GM12878 (cell line): ENCODE measurements at regions not wholly inside any gene's neighbourhood (a gene's known extent, or its start where the extent isn't known, plus 50 kb on each side); places are given as distances from the start of the nearest gene placed in this dataset.

Experiments used
- ATAC-seq: fragments of 200-7000 bp; cut with Tn5 transposase; 3 replicates; pipeline ENCODE4 v1.9.1; 2020; ENCODE audit warnings: mild to moderate bottlenecking, moderate library complexity
- BruUV-seq: library from RNA; stranded (reverse); fragments of 400-500 nt; replicated peaks from 2 replicates; lab custom pipeline; 2021; lab: Mats Ljungman, UMichigan
- CTCF ChIA-PET: fragments of 300-600 bp; sonication (Branson Sonifier 250); formaldehyde crosslinking; extraction: SDS; loops from one replicate; lab custom pipeline; 2021; ENCODE audit warnings: inconsistent platforms; lab: Yijun Ruan, JAX
- POLR2A ChIA-PET: fragments of 350-600 bp; formaldehyde crosslinking; extraction: SDS; loops from one replicate; lab custom pipeline; 2021; ENCODE audit warnings: inconsistent platforms; lab: Charles Lee
- RAD21 ChIA-PET: fragments of 300-600 bp; sonication (Branson Sonifier 250); formaldehyde crosslinking; loops from one replicate; lab custom pipeline; 2023; ENCODE audit warnings: antibody characterized with exemption; ENCODE audit not compliant: unreplicated experiment; lab: Charles Lee
- SMC1A ChIA-PET: fragments of 300-600 bp; sonication (Branson Sonifier 250); formaldehyde crosslinking; loops from one replicate; lab custom pipeline; 2023; ENCODE audit not compliant: unreplicated experiment, uncharacterized antibody; lab: Charles Lee
- DNase-seq: peaks from one replicate; pipeline ENCODE4 v3.0.0-alpha.2; 2011; ENCODE audit warnings: low read depth, low spot score
- FAIRE-seq: peaks from 3 replicates; lab custom pipeline; 2011; peaks lifted over from hg19 to GRCh38; lab: Jason Lieb, UNC
- H2AFZ ChIP-seq: 2 replicates; pipeline ENCODE4 v1.6.0; 2011; ENCODE audit warnings: low read depth, low read length, control low read depth; ENCODE audit not compliant: control insufficient read depth
- H3K27ac ChIP-seq: 2 replicates; pipeline ENCODE4 v1.5.1; 2011; ENCODE audit warnings: control low read depth; ENCODE audit not compliant: control insufficient read depth, insufficient read depth
- H3K27me3 ChIP-seq, 2 experiments: replicated peaks in 1 of 2; 2 replicates each; pipeline versions ENCODE4 v1.6.0 to v1.6.1; 2011; ENCODE audit warnings: low read length in 1 of 2; ENCODE audit not compliant: control insufficient read depth in 2 of 2, insufficient read depth in 2 of 2
- H3K36me3 ChIP-seq, 2 experiments: 2 replicates each; pipeline ENCODE4 v1.5.1; 2011; ENCODE audit warnings: low read length in 1 of 2; ENCODE audit not compliant: control insufficient read depth in 2 of 2, insufficient read depth in 2 of 2
- H3K4me1 ChIP-seq: 2 replicates; pipeline ENCODE4 v1.6.1; 2011; ENCODE audit warnings: mild to moderate bottlenecking, low read length, moderate library complexity, mixed read lengths; ENCODE audit not compliant: control insufficient read depth, insufficient read depth
- H3K4me2 ChIP-seq: 2 replicates; pipeline ENCODE4 v1.6.0; 2011; ENCODE audit warnings: control low read depth; ENCODE audit not compliant: control insufficient read depth, insufficient read depth
- H3K4me3 ChIP-seq: fragments of 200-600 bp; sonication (generic); 2 replicates; pipeline ENCODE4 v1.5.1; 2016
- H3K79me2 ChIP-seq: 2 replicates; pipeline ENCODE4 v1.6.0; 2011; ENCODE audit warnings: low read length; ENCODE audit not compliant: control insufficient read depth, insufficient read depth
- H3K9ac ChIP-seq: 2 replicates; pipeline ENCODE4 v1.8.0; 2011; ENCODE audit warnings: low read length, control low read depth, mixed read lengths; ENCODE audit not compliant: control insufficient read depth, insufficient read depth
- H3K9me3 ChIP-seq: replicated peaks from 3 replicates; pipeline ENCODE4 v1.5.1; 2011; ENCODE audit warnings: mild to moderate bottlenecking, low read length; ENCODE audit not compliant: control insufficient read depth, insufficient read depth
- H4K20me1 ChIP-seq: 2 replicates; pipeline ENCODE4 v1.6.0; 2011; ENCODE audit not compliant: control insufficient read depth, insufficient read depth
- CBFB ChIP-seq: IDR thresholded peaks from 2 replicates; pipeline ENCODE4 v1.6.1; 2016; ENCODE audit warnings: antibody characterized with exemption, low read depth
- EZH2 ChIP-seq: IDR thresholded peaks from 2 replicates; pipeline ENCODE4 v1.6.1; 2012; ENCODE audit warnings: low read depth, mild to moderate bottlenecking, control low read depth, inconsistent platforms, low read length, borderline replicate concordance; ENCODE audit not compliant: control insufficient read depth
- WGBS: methylation state at CpG from one replicate; pipeline ENCODE4 v1.1.6; 2016; ENCODE audit warnings: low lambda C conversion rate; ENCODE audit not compliant: insufficient replicate concordance, insufficient coverage; ENCODE audit errors: missing lambda C conversion rate; 5-methylcytosine and 5-hydroxymethylcytosine counted together
- in situ Hi-C: fragments of 300-500 bp; cut with MboI; formaldehyde crosslinking; loops from 9 replicates; pipeline ENCODE4 v1.14.3; 2018; ENCODE audit warnings: mixed read lengths
- intact Hi-C: fragments of 100-400 bp; cut with micrococcal nuclease; formaldehyde crosslinking; loops from one replicate; pipeline ENCODE4 v1.14.2; 2022; ENCODE audit not compliant: unreplicated experiment
- TF ChIP-seq, protein P1 (sequence below): IDR thresholded peaks from 2 replicates; pipeline ENCODE4 v1.6.1; 2012; ENCODE audit warnings: low read depth, low read length, improper control_type of control experiment
- TF ChIP-seq, protein P2 (sequence below): fragments of 450-650 bp; IDR thresholded peaks from 2 replicates; pipeline ENCODE4 v1.6.1; 2016; ENCODE audit warnings: mild to moderate bottlenecking
- TF ChIP-seq, protein P3 (sequence below): fragments of 450-650 bp; formaldehyde crosslinking; IDR thresholded peaks from 2 replicates; pipeline ENCODE4 v1.4.0; 2022; ENCODE audit warnings: mild to moderate bottlenecking, moderate library complexity
- TF ChIP-seq, protein P4 (sequence below): IDR thresholded peaks from 2 replicates; pipeline ENCODE4 v1.6.1; 2012; ENCODE audit warnings: improper control_type of control experiment, low read depth, low read length; ENCODE audit not compliant: insufficient replicate concordance
- TF ChIP-seq, protein P5 (sequence below): fragments of 450-650 bp; IDR thresholded peaks from 2 replicates; pipeline ENCODE4 v1.6.1; 2014; ENCODE audit warnings: mild to moderate bottlenecking

DNA sequence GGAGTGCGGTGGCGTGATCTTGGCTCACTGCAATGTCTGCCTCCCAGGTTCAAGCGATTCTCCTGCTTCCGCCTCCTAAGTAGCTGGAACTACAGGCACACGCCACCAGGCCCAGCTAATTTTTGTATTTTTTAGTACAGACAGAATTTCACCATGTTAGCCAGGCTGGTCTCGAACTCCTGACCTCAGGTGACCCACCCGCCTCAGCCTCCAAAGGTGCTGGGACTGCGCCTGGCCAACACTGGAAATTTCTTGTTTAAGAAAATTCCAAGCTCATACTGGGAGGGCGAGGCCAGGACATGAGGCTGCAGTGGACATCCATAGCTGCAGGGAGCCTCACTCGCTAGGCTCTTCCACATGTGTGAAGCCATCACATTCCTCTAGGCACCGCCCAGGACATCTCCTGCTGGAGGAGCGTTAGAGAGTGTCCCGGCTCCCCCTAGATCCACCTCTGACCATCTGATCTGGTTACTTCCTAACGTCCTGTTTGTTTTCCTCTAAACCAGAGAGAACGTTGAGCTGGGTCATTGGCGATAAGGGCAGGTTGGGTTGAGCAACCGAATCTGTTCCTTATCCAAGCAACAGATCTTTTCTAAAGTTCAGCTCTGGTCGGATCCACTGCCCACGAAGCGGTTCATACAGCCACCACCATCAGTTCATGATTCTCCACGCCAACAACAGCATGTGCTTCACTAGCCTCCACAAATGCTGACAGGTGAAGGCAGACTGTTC is 108.2 kb upstream of the MED13L start:
- no peak overlapping the region for H2AFZ ChIP-seq
- no peaks in the 10 kb centered on the region for H3K79me2 ChIP-seq
- H3K4me3 ChIP-seq: no peak overlapping the region
- ChIA-PET RAD21 (interaction anchor here (0.7 kb wide), 2 partner anchors 632 to 1036 kb away, joined by 4 to 8 read pairs; no protein-coding TSS in a partner anchor), CTCF (interaction anchor here (0.8 kb wide), 1 partner anchor 15 kb away, joined by 3 read pairs; no protein-coding TSS in a partner anchor), POLR2A (interaction anchor here (0.6 to 0.9 kb wide), 2 partner anchors 47 to 389 kb away, joined by 3 to 6 read pairs; no protein-coding TSS in a partner anchor), SMC1A (interaction anchor here (0.7 kb wide), 1 partner anchor 174 kb away, joined by 3 read pairs; the partner anchor contains the start of gene MAP1LC3B2)
- no TSS peak for BruUV-seq
- no peaks in the 10 kb centered on the region for H3K36me3 ChIP-seq
- 70% methylated on average over 17 of the region's 21 CpGs for WGBS
- ATAC-seq: no peak
- no peak overlapping the region for H3K4me2 ChIP-seq
- intact Hi-C loops (no loop called here), in situ Hi-C loops (no loop called here)
- no peak for DNase-seq
- no peaks in the 10 kb centered on the region; a peak in 2 of 4 replicates for H3K27me3 ChIP-seq
- FAIRE-seq: no peak
- no peaks in the 10 kb centered on the region for H3K9me3 ChIP-seq
- no peaks in the 10 kb centered on the region for H4K20me1 ChIP-seq
- no peak overlapping the region for H3K9ac ChIP-seq
- H3K4me1 ChIP-seq: peaks cover 4% of the 10 kb centered on the region
- no peak overlapping the region for H3K27ac ChIP-seq
- TF ChIP-seq, protein P1, sequence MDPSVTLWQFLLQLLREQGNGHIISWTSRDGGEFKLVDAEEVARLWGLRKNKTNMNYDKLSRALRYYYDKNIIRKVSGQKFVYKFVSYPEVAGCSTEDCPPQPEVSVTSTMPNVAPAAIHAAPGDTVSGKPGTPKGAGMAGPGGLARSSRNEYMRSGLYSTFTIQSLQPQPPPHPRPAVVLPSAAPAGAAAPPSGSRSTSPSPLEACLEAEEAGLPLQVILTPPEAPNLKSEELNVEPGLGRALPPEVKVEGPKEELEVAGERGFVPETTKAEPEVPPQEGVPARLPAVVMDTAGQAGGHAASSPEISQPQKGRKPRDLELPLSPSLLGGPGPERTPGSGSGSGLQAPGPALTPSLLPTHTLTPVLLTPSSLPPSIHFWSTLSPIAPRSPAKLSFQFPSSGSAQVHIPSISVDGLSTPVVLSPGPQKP: no peak
- TF ChIP-seq, protein P2, sequence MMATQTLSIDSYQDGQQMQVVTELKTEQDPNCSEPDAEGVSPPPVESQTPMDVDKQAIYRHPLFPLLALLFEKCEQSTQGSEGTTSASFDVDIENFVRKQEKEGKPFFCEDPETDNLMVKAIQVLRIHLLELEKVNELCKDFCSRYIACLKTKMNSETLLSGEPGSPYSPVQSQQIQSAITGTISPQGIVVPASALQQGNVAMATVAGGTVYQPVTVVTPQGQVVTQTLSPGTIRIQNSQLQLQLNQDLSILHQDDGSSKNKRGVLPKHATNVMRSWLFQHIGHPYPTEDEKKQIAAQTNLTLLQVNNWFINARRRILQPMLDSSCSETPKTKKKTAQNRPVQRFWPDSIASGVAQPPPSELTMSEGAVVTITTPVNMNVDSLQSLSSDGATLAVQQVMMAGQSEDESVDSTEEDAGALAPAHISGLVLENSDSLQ: no peak
- TF ChIP-seq, protein P3, sequence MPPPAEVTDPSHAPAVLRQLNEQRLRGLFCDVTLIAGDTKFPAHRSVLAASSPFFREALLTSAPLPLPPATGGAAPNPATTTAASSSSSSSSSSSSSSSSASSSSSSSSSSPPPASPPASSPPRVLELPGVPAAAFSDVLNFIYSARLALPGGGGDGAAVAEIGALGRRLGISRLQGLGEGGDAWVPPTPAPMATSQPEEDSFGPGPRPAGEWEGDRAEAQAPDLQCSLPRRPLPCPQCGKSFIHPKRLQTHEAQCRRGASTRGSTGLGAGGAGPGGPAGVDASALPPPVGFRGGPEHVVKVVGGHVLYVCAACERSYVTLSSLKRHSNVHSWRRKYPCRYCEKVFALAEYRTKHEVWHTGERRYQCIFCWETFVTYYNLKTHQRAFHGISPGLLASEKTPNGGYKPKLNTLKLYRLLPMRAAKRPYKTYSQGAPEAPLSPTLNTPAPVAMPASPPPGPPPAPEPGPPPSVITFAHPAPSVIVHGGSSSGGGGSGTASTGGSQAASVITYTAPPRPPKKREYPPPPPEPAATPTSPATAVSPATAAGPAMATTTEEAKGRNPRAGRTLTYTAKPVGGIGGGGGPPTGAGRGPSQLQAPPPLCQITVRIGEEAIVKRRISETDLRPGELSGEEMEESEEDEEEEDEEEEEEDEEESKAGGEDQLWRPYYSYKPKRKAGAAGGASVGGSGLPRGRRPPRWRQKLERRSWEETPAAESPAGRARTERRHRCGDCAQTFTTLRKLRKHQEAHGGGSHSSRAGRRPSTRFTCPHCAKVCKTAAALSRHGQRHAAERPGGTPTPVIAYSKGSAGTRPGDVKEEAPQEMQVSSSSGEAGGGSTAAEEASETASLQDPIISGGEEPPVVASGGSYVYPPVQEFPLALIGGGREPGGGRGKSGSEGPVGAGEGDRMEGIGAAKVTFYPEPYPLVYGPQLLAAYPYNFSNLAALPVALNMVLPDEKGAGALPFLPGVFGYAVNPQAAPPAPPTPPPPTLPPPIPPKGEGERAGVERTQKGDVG (CRISPR knock-in tag): no peak
- TF ChIP-seq CBFB: no peak
- TF ChIP-seq, protein P4, sequence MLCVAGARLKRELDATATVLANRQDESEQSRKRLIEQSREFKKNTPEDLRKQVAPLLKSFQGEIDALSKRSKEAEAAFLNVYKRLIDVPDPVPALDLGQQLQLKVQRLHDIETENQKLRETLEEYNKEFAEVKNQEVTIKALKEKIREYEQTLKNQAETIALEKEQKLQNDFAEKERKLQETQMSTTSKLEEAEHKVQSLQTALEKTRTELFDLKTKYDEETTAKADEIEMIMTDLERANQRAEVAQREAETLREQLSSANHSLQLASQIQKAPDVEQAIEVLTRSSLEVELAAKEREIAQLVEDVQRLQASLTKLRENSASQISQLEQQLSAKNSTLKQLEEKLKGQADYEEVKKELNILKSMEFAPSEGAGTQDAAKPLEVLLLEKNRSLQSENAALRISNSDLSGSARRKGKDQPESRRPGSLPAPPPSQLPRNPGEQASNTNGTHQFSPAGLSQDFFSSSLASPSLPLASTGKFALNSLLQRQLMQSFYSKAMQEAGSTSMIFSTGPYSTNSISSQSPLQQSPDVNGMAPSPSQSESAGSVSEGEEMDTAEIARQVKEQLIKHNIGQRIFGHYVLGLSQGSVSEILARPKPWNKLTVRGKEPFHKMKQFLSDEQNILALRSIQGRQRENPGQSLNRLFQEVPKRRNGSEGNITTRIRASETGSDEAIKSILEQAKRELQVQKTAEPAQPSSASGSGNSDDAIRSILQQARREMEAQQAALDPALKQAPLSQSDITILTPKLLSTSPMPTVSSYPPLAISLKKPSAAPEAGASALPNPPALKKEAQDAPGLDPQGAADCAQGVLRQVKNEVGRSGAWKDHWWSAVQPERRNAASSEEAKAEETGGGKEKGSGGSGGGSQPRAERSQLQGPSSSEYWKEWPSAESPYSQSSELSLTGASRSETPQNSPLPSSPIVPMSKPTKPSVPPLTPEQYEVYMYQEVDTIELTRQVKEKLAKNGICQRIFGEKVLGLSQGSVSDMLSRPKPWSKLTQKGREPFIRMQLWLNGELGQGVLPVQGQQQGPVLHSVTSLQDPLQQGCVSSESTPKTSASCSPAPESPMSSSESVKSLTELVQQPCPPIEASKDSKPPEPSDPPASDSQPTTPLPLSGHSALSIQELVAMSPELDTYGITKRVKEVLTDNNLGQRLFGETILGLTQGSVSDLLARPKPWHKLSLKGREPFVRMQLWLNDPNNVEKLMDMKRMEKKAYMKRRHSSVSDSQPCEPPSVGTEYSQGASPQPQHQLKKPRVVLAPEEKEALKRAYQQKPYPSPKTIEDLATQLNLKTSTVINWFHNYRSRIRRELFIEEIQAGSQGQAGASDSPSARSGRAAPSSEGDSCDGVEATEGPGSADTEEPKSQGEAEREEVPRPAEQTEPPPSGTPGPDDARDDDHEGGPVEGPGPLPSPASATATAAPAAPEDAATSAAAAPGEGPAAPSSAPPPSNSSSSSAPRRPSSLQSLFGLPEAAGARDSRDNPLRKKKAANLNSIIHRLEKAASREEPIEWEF: no peak
- no peak for TF ChIP-seq EZH2
- TF ChIP-seq, protein P5, sequence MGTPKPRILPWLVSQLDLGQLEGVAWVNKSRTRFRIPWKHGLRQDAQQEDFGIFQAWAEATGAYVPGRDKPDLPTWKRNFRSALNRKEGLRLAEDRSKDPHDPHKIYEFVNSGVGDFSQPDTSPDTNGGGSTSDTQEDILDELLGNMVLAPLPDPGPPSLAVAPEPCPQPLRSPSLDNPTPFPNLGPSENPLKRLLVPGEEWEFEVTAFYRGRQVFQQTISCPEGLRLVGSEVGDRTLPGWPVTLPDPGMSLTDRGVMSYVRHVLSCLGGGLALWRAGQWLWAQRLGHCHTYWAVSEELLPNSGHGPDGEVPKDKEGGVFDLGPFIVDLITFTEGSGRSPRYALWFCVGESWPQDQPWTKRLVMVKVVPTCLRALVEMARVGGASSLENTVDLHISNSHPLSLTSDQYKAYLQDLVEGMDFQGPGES: no peak
